GM23338 (cell line): ENCODE measurements at regions not wholly inside any gene's neighbourhood (a gene's known extent, or its start where the extent isn't known, plus 50 kb on each side); places are given as distances from the start of the nearest gene placed in this dataset.

Source experiments
- ATAC-seq: fragments of 200-7000 bp; cut with Tn5 transposase; 3 replicates; pipeline ENCODE4 v1.9.1; 2020
- DNase-seq: peaks from one replicate; pipeline ENCODE4 v3.0.0-alpha.2; 2015; ENCODE audit warnings: low spot score
- H2AFZ ChIP-seq: fragments of 200-600 bp; sonication (generic); 2 replicates; pipeline ENCODE4 v1.8.0; 2016; ENCODE audit warnings: antibody characterized with exemption, mild to moderate bottlenecking, moderate library complexity
- H3F3A ChIP-seq: fragments of 200-600 bp; sonication (generic); replicated peaks from 2 replicates; pipeline ENCODE4 v1.8.0; 2017; ENCODE audit warnings: antibody characterized with exemption, mixed run types, low read depth
- H3K27ac ChIP-seq: fragments of 200-600 bp; sonication (generic); 2 replicates; pipeline ENCODE4 v1.6.1; 2016; ENCODE audit warnings: low read depth
- H3K27me3 ChIP-seq: fragments of 200-600 bp; sonication (generic); 2 replicates; pipeline ENCODE4 v1.8.0; 2016; ENCODE audit warnings: mild to moderate bottlenecking, mixed run types, moderate library complexity; ENCODE audit not compliant: insufficient read depth
- H3K36me3 ChIP-seq: fragments of 200-600 bp; sonication (generic); 2 replicates; pipeline ENCODE4 v1.8.0; 2016; ENCODE audit warnings: mild to moderate bottlenecking; ENCODE audit not compliant: insufficient read depth
- H3K4me1 ChIP-seq: fragments of 200-600 bp; sonication (generic); 2 replicates; pipeline ENCODE4 v1.8.0; 2016; ENCODE audit warnings: mild to moderate bottlenecking, moderate library complexity; ENCODE audit not compliant: insufficient read depth
- H3K4me2 ChIP-seq: fragments of 200-600 bp; sonication (generic); 2 replicates; pipeline ENCODE4 v1.7.1; 2017; ENCODE audit warnings: mixed run types
- H3K4me3 ChIP-seq: fragments of 200-600 bp; sonication (generic); 2 replicates; pipeline ENCODE4 v1.6.1; 2016; ENCODE audit warnings: mixed run types
- H3K79me2 ChIP-seq: fragments of 200-600 bp; sonication (generic); replicated peaks from 2 replicates; pipeline ENCODE4 v1.8.0; 2017; ENCODE audit warnings: mild to moderate bottlenecking; ENCODE audit not compliant: insufficient read depth
- H3K9me2 ChIP-seq: fragments of 200-600 bp; sonication (generic); 2 replicates; pipeline ENCODE4 v1.8.0; 2017; ENCODE audit not compliant: insufficient read depth
- H4K20me1 ChIP-seq: fragments of 200-600 bp; sonication (generic); replicated peaks from 2 replicates; pipeline ENCODE4 v1.8.0; 2017; ENCODE audit warnings: mild to moderate bottlenecking; ENCODE audit not compliant: insufficient read depth
- H3K27ac Mint-ChIP-seq: 2 replicates; pipeline ENCODE4 v1.8.0; 2020; ENCODE audit warnings: inconsistent platforms, mild to moderate bottlenecking, moderate library complexity, mixed read lengths
- H3K27me3 Mint-ChIP-seq: 3 replicates; pipeline ENCODE4 v1.8.0; 2022; ENCODE audit warnings: low read depth, mild to moderate bottlenecking, moderate library complexity, mixed read lengths, inconsistent platforms; ENCODE audit not compliant: insufficient read depth, poor library complexity
- H3K36me3 Mint-ChIP-seq: 3 replicates; pipeline ENCODE4 v1.8.0; 2021; ENCODE audit warnings: low read depth, mild to moderate bottlenecking, inconsistent platforms, moderate library complexity, mixed read lengths
- H3K4me1 Mint-ChIP-seq: 3 replicates; pipeline ENCODE4 v1.8.0; 2020; ENCODE audit warnings: mild to moderate bottlenecking, inconsistent platforms, mixed read lengths
- H3K4me3 Mint-ChIP-seq: 3 replicates; pipeline ENCODE4 v1.8.0; 2021; ENCODE audit warnings: moderate library complexity, mild to moderate bottlenecking, inconsistent platforms, mixed read lengths
- H3K9me3 Mint-ChIP-seq: 3 replicates; pipeline ENCODE4 v1.8.0; 2020; ENCODE audit warnings: moderate library complexity, mild to moderate bottlenecking, inconsistent platforms, mixed read lengths
- CREB1 ChIP-seq: fragments of 250-450 bp; sonication (Bioruptor Pico); IDR thresholded peaks from 2 replicates; pipeline ENCODE4 v1.5.0; 2020; ENCODE audit warnings: low read depth, mild to moderate bottlenecking, moderate library complexity
- CTCF ChIP-seq, 2 experiments: fragments of 200-600 bp in 1 of 2; sonication (generic) in 1 of 2; conservative IDR thresholded peaks; 2 replicates each; pipeline versions ENCODE4 v1.5.1 to v1.6.1; 2016 to 2017; ENCODE audit warnings: antibody characterized with exemption in 2 of 2, low read depth in 2 of 2, mild to moderate bottlenecking in 2 of 2, moderate library complexity in 1 of 2
- ETS1 ChIP-seq: IDR thresholded peaks from 2 replicates; pipeline ENCODE4 v1.6.1; 2016; ENCODE audit warnings: antibody characterized with exemption
- EZH2 ChIP-seq: fragments of 200-600 bp; sonication (generic); IDR thresholded peaks from one replicate; pipeline ENCODE4 v1.8.0; 2017; ENCODE audit warnings: antibody characterized with exemption, mild to moderate bottlenecking, low read depth; ENCODE audit not compliant: unreplicated experiment
- JUNB ChIP-seq: IDR thresholded peaks from one replicate; pipeline ENCODE4 v1.6.1; 2016; ENCODE audit warnings: antibody characterized with exemption; ENCODE audit not compliant: unreplicated experiment
- NANOG ChIP-seq: IDR thresholded peaks from 2 replicates; pipeline ENCODE4 v1.6.1; 2016; ENCODE audit warnings: antibody characterized with exemption, borderline replicate concordance
- POLR2AphosphoS5 ChIP-seq: IDR thresholded peaks from 2 replicates; pipeline ENCODE4 v1.6.1; 2016; ENCODE audit warnings: antibody characterized with exemption, low read depth
- REST ChIP-seq: IDR thresholded peaks from one replicate; pipeline ENCODE4 v1.6.1; 2018; ENCODE audit warnings: antibody characterized with exemption; ENCODE audit not compliant: unreplicated experiment
- STAT1 ChIP-seq: IDR thresholded peaks from one replicate; pipeline ENCODE4 v1.6.1; 2016; ENCODE audit warnings: antibody characterized with exemption; ENCODE audit not compliant: unreplicated experiment
- ZNF114 ChIP-seq: fragments of 250-450 bp; sonication (Bioruptor Pico); IDR thresholded peaks from 2 replicates; pipeline ENCODE4 v1.5.0; 2020; ENCODE audit warnings: mild to moderate bottlenecking, moderate library complexity
- ZNF331 ChIP-seq: fragments of 250-450 bp; sonication (Bioruptor Pico); IDR thresholded peaks from 2 replicates; pipeline ENCODE4 v1.5.0; 2020; ENCODE audit warnings: low read depth, mild to moderate bottlenecking, moderate library complexity
- ZNF462 ChIP-seq: fragments of 250-450 bp; sonication (Bioruptor Pico); IDR thresholded peaks from 2 replicates; pipeline ENCODE4 v1.5.0; 2020; ENCODE audit warnings: mild to moderate bottlenecking, moderate library complexity

- TF ChIP-seq CREB1 = no peak
- TF ChIP-seq EZH2 = no peak
- no peak for TF ChIP-seq REST
Measured at GRCh38 chr4:111639120-111639690, 506.0 kb upstream of the FAM241A start (continued).

DNA sequence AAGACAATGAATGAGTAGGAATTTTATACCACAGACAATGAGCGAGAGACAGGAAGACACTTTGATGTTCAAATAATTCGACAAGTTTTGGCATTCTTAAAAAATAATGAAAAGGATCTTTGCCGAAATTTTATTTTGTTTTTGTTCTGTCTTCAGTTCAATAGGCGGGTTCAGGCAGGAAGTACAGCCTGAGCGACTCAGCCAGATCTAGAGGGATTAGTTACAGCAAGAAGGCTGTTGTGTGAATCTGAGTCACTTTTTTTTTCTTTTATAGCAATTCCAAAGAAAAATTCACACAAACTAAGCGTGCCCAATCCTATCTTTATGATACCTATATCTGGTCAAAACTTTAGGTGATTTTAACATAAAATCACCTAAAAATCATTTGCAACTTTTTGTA lies 505.4 kb upstream of the FAM241A start:
- Histone ChIP-seq H3K27ac (no peak overlapping the region), H3K4me3 (no peak overlapping the region)
- H3K27ac Mint-ChIP-seq = no peak overlapping the region
- TF ChIP-seq STAT1 (no peak), ZNF331 (no peak), JUNB (no peak), NANOG (no peak), ZNF462 (CRISPR knock-in tag) (no peak), POLR2AphosphoS5 (no peak), ZNF114 (no peak), ETS1 (no peak), EZH2 (no peak), CREB1 (no peak), CTCF (conservative IDR thresholded peaks at IDR 0.05; ENCODE audit: low read depth in 2 of 2) (no peak)

More for the DNA sequence above, 505.4 kb upstream of the FAM241A start:
- H3F3A ChIP-seq = no peaks in the 10 kb centered on the region
- H3K4me1 ChIP-seq = no peaks in the 10 kb centered on the region
- DNase-seq (no peak), ATAC-seq (no peak)
- H3K4me2 ChIP-seq = no peak overlapping the region
- Mint-ChIP-seq H3K4me1 (no peaks in the 10 kb centered on the region), H3K9me3 (no peaks in the 10 kb centered on the region), H3K36me3 (no peaks in the 10 kb centered on the region), H3K4me3 (no peak overlapping the region), H3K27me3 (no peaks in the 10 kb centered on the region)
- H3K27me3 ChIP-seq = no peaks in the 10 kb centered on the region
- H4K20me1 ChIP-seq = no peaks in the 10 kb centered on the region
- H3K36me3 ChIP-seq = no peaks in the 10 kb centered on the region
- no peaks in the 10 kb centered on the region for H3K9me2 ChIP-seq
- no peaks in the 10 kb centered on the region for H3K79me2 ChIP-seq
- H2AFZ ChIP-seq = no peak overlapping the region
